ENCODE measurements at regions not wholly inside any gene's neighbourhood (a gene's known extent, or its start where the extent isn't known, plus 50 kb on each side); places are given as distances from the start of the nearest gene placed in this dataset.

DNA sequence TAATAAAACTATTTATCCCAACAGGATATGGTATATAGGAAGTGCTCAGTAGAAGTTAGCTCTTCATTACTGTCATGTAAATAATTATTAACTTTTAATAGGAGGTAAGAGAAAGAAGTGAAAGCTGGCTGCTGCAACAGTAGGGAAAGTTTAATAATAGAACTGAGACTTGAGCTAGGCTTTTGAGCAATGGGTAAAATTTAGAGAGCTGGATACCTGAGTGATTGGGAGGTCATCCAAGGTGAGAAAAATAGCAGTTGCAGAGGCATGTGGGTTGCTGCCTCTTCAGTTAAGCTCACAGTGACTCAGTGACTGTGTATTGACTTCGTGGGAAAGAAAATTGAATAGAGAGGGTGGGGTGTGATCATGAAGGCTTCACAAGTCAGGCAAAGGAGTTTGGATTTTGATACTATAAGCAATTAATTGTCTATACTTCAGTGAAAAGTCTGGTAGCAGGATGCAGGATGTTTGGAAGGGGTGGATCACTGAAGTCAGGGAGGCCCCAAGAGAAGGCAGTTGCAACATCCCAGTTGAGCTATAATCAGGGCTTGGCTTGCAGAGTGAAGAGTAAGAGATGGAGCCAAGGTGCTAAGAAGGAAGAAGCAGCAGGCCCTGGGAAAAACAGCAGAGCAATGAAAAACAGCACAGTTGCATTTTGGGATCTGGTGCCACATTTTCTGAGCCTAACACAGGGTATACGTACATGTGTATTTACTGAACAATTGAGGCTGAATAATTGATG lies 172.0 kb upstream of the FRMD6 start:
- TF ChIP-seq, protein P1, sequence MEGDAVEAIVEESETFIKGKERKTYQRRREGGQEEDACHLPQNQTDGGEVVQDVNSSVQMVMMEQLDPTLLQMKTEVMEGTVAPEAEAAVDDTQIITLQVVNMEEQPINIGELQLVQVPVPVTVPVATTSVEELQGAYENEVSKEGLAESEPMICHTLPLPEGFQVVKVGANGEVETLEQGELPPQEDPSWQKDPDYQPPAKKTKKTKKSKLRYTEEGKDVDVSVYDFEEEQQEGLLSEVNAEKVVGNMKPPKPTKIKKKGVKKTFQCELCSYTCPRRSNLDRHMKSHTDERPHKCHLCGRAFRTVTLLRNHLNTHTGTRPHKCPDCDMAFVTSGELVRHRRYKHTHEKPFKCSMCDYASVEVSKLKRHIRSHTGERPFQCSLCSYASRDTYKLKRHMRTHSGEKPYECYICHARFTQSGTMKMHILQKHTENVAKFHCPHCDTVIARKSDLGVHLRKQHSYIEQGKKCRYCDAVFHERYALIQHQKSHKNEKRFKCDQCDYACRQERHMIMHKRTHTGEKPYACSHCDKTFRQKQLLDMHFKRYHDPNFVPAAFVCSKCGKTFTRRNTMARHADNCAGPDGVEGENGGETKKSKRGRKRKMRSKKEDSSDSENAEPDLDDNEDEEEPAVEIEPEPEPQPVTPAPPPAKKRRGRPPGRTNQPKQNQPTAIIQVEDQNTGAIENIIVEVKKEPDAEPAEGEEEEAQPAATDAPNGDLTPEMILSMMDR (IDR thresholded peaks at IDR 0.05; ENCODE audit: extremely low read depth, insufficient read depth, missing control alignments): no peak
- no peak for DNase-seq (ENCODE audit: low spot score)
- in situ Hi-C loops (cut with MboI; ENCODE audit: low pct_unique_long_range_greater_than_20kb, low sequenced_read_pairs, unreplicated experiment): no loop called here

DNA sequence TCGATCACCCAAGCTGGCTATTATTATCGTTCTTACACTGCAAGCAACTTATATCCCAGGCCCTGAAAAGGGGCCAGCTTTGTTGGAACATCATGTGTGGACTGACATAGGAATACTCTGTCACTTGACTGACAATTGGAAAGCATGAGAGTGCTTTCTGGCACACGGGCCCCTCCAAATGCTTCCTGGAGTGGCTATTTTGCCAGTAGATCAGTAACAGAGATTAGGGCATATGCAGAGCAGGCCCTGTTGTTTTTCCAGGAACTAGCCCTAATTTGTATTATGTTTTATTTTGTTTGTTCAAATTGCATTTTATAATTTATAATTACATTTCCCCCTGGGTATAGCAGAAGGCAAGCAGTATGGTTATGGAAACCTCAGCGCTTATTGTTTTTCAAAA lies 170.1 kb upstream of the FRMD6 start:
- no peak for DNase-seq (ENCODE audit: low spot score)
- in situ Hi-C loops (cut with MboI; ENCODE audit: low pct_unique_long_range_greater_than_20kb, low sequenced_read_pairs, unreplicated experiment): no loop called here
- TF ChIP-seq, protein P1 (IDR thresholded peaks at IDR 0.05; ENCODE audit: extremely low read depth, insufficient read depth, missing control alignments): no peak

DNA sequence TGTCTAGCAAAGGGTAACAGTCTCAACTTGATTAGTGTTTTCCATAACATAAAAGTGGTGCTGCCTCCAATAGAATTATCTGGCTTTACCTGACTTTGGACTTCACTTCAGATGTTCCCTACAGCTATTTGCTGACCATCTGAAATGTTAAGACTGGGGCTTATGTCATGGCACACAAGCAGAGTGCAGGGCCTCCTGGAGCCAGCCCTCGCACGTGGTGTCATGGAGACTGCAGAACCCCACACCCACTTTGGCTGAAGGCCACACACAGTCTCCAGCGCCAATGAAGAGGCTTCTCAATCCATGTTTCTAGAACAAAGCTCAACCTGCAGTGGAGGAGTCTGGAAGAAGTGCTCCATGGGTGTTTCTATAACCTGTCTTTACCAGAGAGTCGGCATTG lies 169.6 kb upstream of the FRMD6 start:
- TF ChIP-seq, protein P1 (IDR thresholded peaks at IDR 0.05; ENCODE audit: extremely low read depth, insufficient read depth, missing control alignments): no peak
- DNase-seq (ENCODE audit: low spot score): no peak
- in situ Hi-C loops (cut with MboI; ENCODE audit: low pct_unique_long_range_greater_than_20kb, low sequenced_read_pairs, unreplicated experiment): no loop called here

DNA sequence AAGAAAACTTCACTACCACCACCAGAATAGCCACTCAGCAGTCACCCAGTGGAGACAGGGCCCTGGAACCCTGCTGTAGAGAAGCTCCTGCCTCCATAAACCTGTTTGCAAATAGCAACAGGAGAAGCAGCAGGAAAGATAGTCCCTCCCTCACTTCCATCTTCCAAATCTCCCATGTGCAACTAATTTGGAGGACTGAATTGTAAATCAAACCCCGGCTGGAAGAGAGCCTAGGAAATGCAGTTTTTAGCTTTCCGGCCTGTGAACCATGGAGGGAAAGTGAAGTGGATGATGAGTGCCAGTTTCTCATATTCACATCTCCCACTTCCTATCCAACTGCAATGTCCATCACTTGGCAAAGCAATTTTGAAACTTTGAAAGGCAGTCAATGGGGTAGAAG lies 167.2 kb upstream of the FRMD6 start:
- TF ChIP-seq, protein P1 (IDR thresholded peaks at IDR 0.05; ENCODE audit: extremely low read depth, insufficient read depth, missing control alignments): no peak
- DNase-seq (ENCODE audit: low spot score): no peak
- in situ Hi-C loops (cut with MboI; ENCODE audit: low pct_unique_long_range_greater_than_20kb, low sequenced_read_pairs, unreplicated experiment): no loop called here

DNA sequence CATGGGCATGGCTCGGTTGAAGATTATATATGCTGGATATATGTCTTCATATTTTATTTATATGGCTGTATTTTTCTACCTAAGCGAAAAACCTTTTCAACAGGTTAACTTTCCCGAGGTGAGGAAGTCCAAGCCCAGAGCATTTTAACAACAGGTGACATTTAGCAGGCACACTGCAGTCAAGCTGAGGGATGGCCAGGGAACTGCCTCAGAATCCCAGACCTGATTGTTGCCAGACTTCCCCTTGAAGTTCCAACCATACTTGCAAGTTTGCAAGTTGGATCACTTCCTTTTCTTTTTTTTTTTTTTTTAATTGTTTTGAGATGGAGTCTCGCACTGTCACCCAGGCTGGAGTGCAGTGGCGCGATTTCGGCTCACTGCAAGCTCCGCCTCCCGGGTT lies 166.0 kb upstream of the FRMD6 start:
- TF ChIP-seq, protein P1 (IDR thresholded peaks at IDR 0.05; ENCODE audit: extremely low read depth, insufficient read depth, missing control alignments): no peak
- DNase-seq (ENCODE audit: low spot score): no peak
- in situ Hi-C loops (cut with MboI; ENCODE audit: low pct_unique_long_range_greater_than_20kb, low sequenced_read_pairs, unreplicated experiment): no loop called here

DNA sequence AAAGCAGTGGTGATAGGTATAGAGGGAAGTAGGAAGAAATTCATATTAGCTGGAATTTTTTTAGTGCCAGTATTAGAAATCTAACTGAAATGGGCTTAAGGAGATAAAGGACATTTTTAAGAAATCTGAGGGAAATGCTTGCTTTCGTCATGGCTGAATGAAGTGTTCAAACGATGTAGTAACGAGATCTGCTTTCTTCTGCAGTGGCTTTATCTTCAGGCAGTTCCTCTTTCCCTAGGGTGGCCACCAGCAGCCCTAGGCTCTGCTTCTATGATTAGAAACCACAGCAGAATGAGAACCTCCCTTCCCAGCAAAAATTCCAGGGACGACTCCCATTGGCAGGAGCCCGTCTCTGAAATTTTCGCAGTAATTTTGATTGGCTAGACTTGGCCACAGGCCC lies 163.9 kb upstream of the FRMD6 start:
- DNase-seq (ENCODE audit: low spot score): no peak
- in situ Hi-C loops (cut with MboI; ENCODE audit: low pct_unique_long_range_greater_than_20kb, low sequenced_read_pairs, unreplicated experiment): no loop called here
- TF ChIP-seq, protein P1 (IDR thresholded peaks at IDR 0.05; ENCODE audit: extremely low read depth, insufficient read depth, missing control alignments): no peak

Data from GM13977 (cell line).